ENCODE measurements at regions not wholly inside any gene's neighbourhood (a gene's known extent, or its start where the extent isn't known, plus 50 kb on each side); places are given as distances from the start of the nearest gene placed in this dataset.

DNA sequence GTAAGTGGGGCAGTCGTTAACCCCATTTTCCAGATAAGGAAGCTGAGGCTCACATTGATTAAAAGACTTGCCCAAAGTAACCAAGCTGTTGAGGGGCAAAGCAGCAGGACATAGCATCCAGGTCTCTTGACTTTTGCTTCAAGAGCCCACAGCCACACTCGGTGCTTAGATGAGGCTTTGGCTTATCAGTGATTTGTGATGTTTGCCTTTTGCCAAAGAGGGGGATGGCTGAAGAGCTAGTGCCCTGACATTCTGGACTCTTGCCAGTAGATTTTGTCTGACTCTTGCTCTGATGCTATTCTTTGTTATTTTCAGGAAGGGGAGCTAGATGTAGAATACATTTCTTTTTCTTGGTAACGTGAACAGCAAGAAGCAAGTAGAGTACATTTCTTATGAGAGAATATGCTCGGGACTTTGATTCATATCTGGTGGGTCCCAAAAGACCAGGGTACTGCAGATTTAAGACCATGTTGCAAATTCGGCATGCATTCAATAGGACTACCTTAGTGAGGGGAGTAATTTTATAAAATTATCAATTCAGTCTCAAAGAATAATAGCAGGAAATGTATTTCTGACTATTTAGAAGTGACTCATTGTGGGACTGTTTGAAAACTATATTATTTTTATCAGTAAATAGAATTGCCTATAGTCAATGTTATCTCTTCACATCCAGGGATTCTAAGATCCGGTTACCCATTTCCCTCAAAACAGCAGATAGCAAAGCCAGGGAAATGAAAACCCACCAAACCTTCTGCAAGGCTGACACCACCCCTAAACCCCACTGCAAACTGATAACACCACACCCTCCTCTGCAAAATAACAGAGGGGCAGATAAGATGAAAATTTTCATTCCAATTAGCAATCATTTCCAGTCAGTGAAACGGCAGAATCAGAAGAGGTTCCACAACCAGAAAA lies 180.0 kb upstream of the BMPER start:
- Histone ChIP-seq H4K20me1 (ENCODE audit: control insufficient read depth, extremely low read depth, insufficient read depth, low read length) (no peaks in the 10 kb centered on the region), H3K27ac (ENCODE audit: control insufficient read depth, insufficient read depth, low read length) (no peak overlapping the region), H3K9me3 (ENCODE audit: control insufficient read depth, low read depth, low read length) (no peaks in the 10 kb centered on the region), H3K4me3 (ENCODE audit: control insufficient read depth in 2 of 3, extremely low read depth in 1 of 3, insufficient read depth in 2 of 3, low read depth in 1 of 3, low read length in 3 of 3) (no peak overlapping the region), H3K4me2 (ENCODE audit: control insufficient read depth, extremely low read depth, insufficient read depth, low read depth, low read length) (no peak overlapping the region), H3K36me3 (ENCODE audit: control insufficient read depth in 2 of 2, extremely low read depth in 1 of 2, insufficient read depth in 2 of 2, low read length in 2 of 2) (no peaks in the 10 kb centered on the region), H2AFZ (ENCODE audit: control insufficient read depth, low read length) (no peak overlapping the region), H3K79me2 (ENCODE audit: control insufficient read depth, insufficient read depth, low read length) (no peaks in the 10 kb centered on the region), H3K9ac (ENCODE audit: control insufficient read depth, extremely low read depth, insufficient read depth, low read length) (no peak overlapping the region), H3K4me1 (ENCODE audit: control insufficient read depth, extremely low read depth, insufficient read depth, low read length) (peaks cover 6% of the 10 kb centered on the region), H3K27me3 (ENCODE audit: control insufficient read depth, extremely low read depth, insufficient read depth, low read length) (no peaks in the 10 kb centered on the region), H3K9me1 (ENCODE audit: control insufficient read depth, extremely low read depth, insufficient read depth, low read length) (no peaks in the 10 kb centered on the region)
- DNase-seq (ENCODE audit: low read depth, low spot score) (no peak), FAIRE-seq (no peak)
- TF ChIP-seq EZH2 (IDR thresholded peaks at IDR 0.05; ENCODE audit: low read length) (no peak), CTCF (optimal IDR thresholded peaks at IDR 0.05 in 1 of 3, IDR thresholded peaks at IDR 0.05 in 1 of 3, conservative IDR thresholded peaks at IDR 0.05 in 1 of 3; ENCODE audit: extremely low read depth in 1 of 3, insufficient read depth in 2 of 3, low read length in 3 of 3) (no peak)
- dilution Hi-C loops (cut with MboI; ENCODE audit: extremely low pct_ligation_motif_present, low sequenced_read_pairs): no loop called here

- no peaks in the 10 kb centered on the region for H3K9me1 ChIP-seq (ENCODE audit: control insufficient read depth, extremely low read depth, insufficient read depth, low read length)
- no peak overlapping the region for H2AFZ ChIP-seq (ENCODE audit: control insufficient read depth, low read length)
- H3K79me2 ChIP-seq (ENCODE audit: control insufficient read depth, insufficient read depth, low read length): no peaks in the 10 kb centered on the region
- H3K4me2 ChIP-seq (ENCODE audit: control insufficient read depth, extremely low read depth, insufficient read depth, low read depth, low read length): no peak overlapping the region
- H3K4me3 ChIP-seq (ENCODE audit: control insufficient read depth in 2 of 3, extremely low read depth in 1 of 3, insufficient read depth in 2 of 3, low read depth in 1 of 3, low read length in 3 of 3): no peak overlapping the region
- H3K4me1 ChIP-seq (ENCODE audit: control insufficient read depth, extremely low read depth, insufficient read depth, low read length): peaks cover 6% of the 10 kb centered on the region
- H3K9me3 ChIP-seq (ENCODE audit: control insufficient read depth, low read depth, low read length): no peaks in the 10 kb centered on the region
- TF ChIP-seq CTCF (optimal IDR thresholded peaks at IDR 0.05 in 1 of 3, IDR thresholded peaks at IDR 0.05 in 1 of 3, conservative IDR thresholded peaks at IDR 0.05 in 1 of 3; ENCODE audit: extremely low read depth in 1 of 3, insufficient read depth in 2 of 3, low read length in 3 of 3) (no peak), EZH2 (IDR thresholded peaks at IDR 0.05; ENCODE audit: low read length) (no peak)
- H3K27me3 ChIP-seq (ENCODE audit: control insufficient read depth, extremely low read depth, insufficient read depth, low read length): no peaks in the 10 kb centered on the region
- no peak overlapping the region for H3K9ac ChIP-seq (ENCODE audit: control insufficient read depth, extremely low read depth, insufficient read depth, low read length)
- DNase-seq (ENCODE audit: low read depth, low spot score) (no peak), FAIRE-seq (no peak)
- H3K27ac ChIP-seq (ENCODE audit: control insufficient read depth, insufficient read depth, low read length): no peak overlapping the region
- dilution Hi-C loops (cut with MboI; ENCODE audit: extremely low pct_ligation_motif_present, low sequenced_read_pairs): no loop called here
- H4K20me1 ChIP-seq (ENCODE audit: control insufficient read depth, extremely low read depth, insufficient read depth, low read length): no peaks in the 10 kb centered on the region
- no peaks in the 10 kb centered on the region for H3K36me3 ChIP-seq (ENCODE audit: control insufficient read depth in 2 of 2, extremely low read depth in 1 of 2, insufficient read depth in 2 of 2, low read length in 2 of 2)
Measured at GRCh38 chr7:33726582-33726981, 178.8 kb upstream of the BMPER start.

Data from keratinocyte (primary cell).